Tibial nerve (tissue), 3 donors: ENCODE measurements at regions not wholly inside any gene's neighbourhood (a gene's known extent, or its start where the extent isn't known, plus 50 kb on each side); places are given as distances from the start of the nearest gene placed in this dataset.

Source experiments
- CTCF ChIP-seq, 5 experiments: fragments of 200-600 bp in 3 of 5; fragments of 450-650 bp in 2 of 5; sonication (generic) in 3 of 5; IDR thresholded peaks; one replicate each; pipeline ENCODE4 v1.5.1; 2016 to 2019; ENCODE audit warnings: antibody characterized with exemption in 5 of 5, mild to moderate bottlenecking in 3 of 5, moderate library complexity in 2 of 5
- POLR2A ChIP-seq, 2 donors: fragments of 450-650 bp; IDR thresholded peaks; one replicate each; pipeline ENCODE4 v1.6.1; 2017; ENCODE audit warnings: antibody characterized with exemption in 2 of 2, mild to moderate bottlenecking in 2 of 2, moderate library complexity in 2 of 2

- TF ChIP-seq CTCF (IDR thresholded peaks at IDR 0.05) (no peak), POLR2A (IDR thresholded peaks at IDR 0.05) (no peak)
Measured at GRCh38 chr14:105589161-105589925, 63.0 kb downstream of the TMEM121 start.
